Heart right ventricle (tissue), 16 donors: ENCODE measurements at regions not wholly inside any gene's neighbourhood (a gene's known extent, or its start where the extent isn't known, plus 50 kb on each side); places are given as distances from the start of the nearest gene placed in this dataset.

Experiments used
- ATAC-seq, 8 donors: fragments of 200-7000 bp; cut with Tn5 transposase; one replicate each; pipeline ENCODE4 v1.9.1; 2020; ENCODE audit warnings: mild to moderate bottlenecking in 8 of 8, moderate library complexity in 8 of 8, moderate number of reproducible peaks in 1 of 8
- DNase-seq, 2 donors: peaks; one replicate each; pipeline ENCODE4 v3.0.0-alpha.2; 2020
- H3K27ac ChIP-seq, 10 donors: fragments of 200-600 bp; sonication (generic) in 2 of 10; one replicate each; pipeline versions ENCODE4 v1.5.0 to v1.8.0; 2020 to 2022; ENCODE audit warnings: mild to moderate bottlenecking in 3 of 10
- H3K27me3 ChIP-seq, 7 donors: fragments of 200-600 bp; one replicate each; pipeline ENCODE4 v1.8.0; 2021 to 2022; ENCODE audit warnings: mild to moderate bottlenecking in 2 of 7
- H3K36me3 ChIP-seq, 9 donors: fragments of 200-600 bp; sonication (generic) in 1 of 9; one replicate each; pipeline versions ENCODE4 v1.5.0 to v1.8.0; 2020 to 2022; ENCODE audit warnings: mild to moderate bottlenecking in 2 of 9
- H3K4me1 ChIP-seq, 9 donors: fragments of 200-600 bp; sonication (generic) in 1 of 9; one replicate each; pipeline versions ENCODE4 v1.5.0 to v1.8.0; 2020 to 2022; ENCODE audit warnings: mild to moderate bottlenecking in 4 of 9
- H3K4me3 ChIP-seq, 10 donors: fragments of 200-600 bp; sonication (generic) in 2 of 10; one replicate each; pipeline versions ENCODE4 v1.5.0 to v1.8.0; 2020 to 2022; ENCODE audit warnings: mild to moderate bottlenecking in 7 of 10, moderate library complexity in 2 of 10
- H3K9me3 ChIP-seq, 11 donors: fragments of 200-600 bp in 10 of 11; sonication (generic) in 2 of 11; one replicate each; pipeline versions ENCODE4 v1.5.0 to v1.8.0; 2013 to 2022; ENCODE audit warnings: mild to moderate bottlenecking in 2 of 11, control low read depth in 1 of 11, moderate library complexity in 1 of 11
- CTCF ChIP-seq, 9 donors: fragments of 200-600 bp; sonication (generic) in 2 of 9; IDR thresholded peaks; one replicate each; pipeline versions ENCODE4 v1.5.0 to v1.8.0; 2021 to 2022; ENCODE audit warnings: antibody characterized with exemption in 9 of 9, mild to moderate bottlenecking in 5 of 9, moderate library complexity in 1 of 9
- WGBS, 2 donors: extraction: QIAGEN DNeasy Blood & Tissue Kit; methylation state at CpG; one replicate each; pipeline ENCODE4 v1.1.7; 2013; ENCODE audit warnings: inconsistent platforms in 1 of 2; 5-methylcytosine and 5-hydroxymethylcytosine counted together
- intact Hi-C, 10 donors: fragments of 100-400 bp; cut with DNase I; formaldehyde crosslinking; loops; one replicate each; pipeline versions ENCODE4 v1.11.1 to v1.14.2; 2022
- donor health status: Arrhythmogenic right ventricular cardiomyopathy.
- donor health status: ischemic (EF 13 %, LVEDD 7.1; RV severe dilation, severe dysfunction).
- donor health status: healthy with polysubstance abuse.
- donor health status: DM: no; HTN: yes; CAD: no.
- donor health status: DM: no; HTN: no; CAD: no.
- donor health status: ischemic (EF 25% LVEDD 6.9; RV normal size, moderate dysfunction).
- donor health status: ischemic (EF 25% LVEDD 5.7; RV mildly dilated, moderate dysfunction).
- donor health status: healthy.
- donor health status: DM: yes; HTN: yes; CAD: no.
- donor health status: Ischemic cardiomyopathy.
- donor health status: ischemic (EF 35%, LVEDD 5.7; RV mildly dilated, moderate dysfunction).
- donor health status: nonischemic (EF 11% LVEDD 7.7; RV severe dilation, severe dysfunction).
- donor health status: DM: yes; HTN: yes; CAD: no.
- donor health status: PGD.
- donor health status: ischemic (EF 29% LVEDD 5.4; RV normal size, mild dysfunction).
- donor health status: nonischemic (EF 23%, LVEDD 6.1; RV moderate dilation, normal function).

DNA sequence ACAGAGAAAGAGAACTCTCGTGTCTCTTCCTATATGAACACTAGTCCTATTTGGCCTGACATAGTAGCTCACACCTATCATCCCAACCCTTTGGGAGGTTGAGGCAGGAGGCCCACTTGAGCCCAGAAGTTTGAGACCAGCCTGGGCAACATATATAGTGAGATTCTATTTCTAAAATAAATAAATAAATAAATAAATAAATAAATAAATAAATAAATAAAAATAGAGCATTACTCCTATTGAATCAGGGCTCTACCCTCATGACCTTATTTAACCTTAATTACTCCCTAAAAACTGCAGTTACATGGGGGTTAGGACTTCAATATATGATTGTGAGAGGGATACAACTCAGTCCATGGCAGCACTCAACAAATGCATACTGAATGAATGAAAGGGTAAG is 61.2 kb upstream of the GSC start:
- DNase-seq (no peak), ATAC-seq (no peak)
- Histone ChIP-seq H3K4me1 (peaks cover 0 to 12% (median 8%) of the 10 kb centered on the region in 9 donors), H3K27ac (no peak overlapping the region), H3K27me3 (no peaks in the 10 kb centered on the region), H3K36me3 (no peaks in the 10 kb centered on the region), H3K4me3 (no peak overlapping the region), H3K9me3 (peaks cover 0 to 14% (median 0%) of the 10 kb centered on the region in 11 donors)
- no peak for TF ChIP-seq CTCF (IDR thresholded peaks at IDR 0.05)
- WGBS, 2 donors, result 39 to 54% methylated on average over 1 of the region's 1 CpG
- intact Hi-C loops, result no loop called here

DNA sequence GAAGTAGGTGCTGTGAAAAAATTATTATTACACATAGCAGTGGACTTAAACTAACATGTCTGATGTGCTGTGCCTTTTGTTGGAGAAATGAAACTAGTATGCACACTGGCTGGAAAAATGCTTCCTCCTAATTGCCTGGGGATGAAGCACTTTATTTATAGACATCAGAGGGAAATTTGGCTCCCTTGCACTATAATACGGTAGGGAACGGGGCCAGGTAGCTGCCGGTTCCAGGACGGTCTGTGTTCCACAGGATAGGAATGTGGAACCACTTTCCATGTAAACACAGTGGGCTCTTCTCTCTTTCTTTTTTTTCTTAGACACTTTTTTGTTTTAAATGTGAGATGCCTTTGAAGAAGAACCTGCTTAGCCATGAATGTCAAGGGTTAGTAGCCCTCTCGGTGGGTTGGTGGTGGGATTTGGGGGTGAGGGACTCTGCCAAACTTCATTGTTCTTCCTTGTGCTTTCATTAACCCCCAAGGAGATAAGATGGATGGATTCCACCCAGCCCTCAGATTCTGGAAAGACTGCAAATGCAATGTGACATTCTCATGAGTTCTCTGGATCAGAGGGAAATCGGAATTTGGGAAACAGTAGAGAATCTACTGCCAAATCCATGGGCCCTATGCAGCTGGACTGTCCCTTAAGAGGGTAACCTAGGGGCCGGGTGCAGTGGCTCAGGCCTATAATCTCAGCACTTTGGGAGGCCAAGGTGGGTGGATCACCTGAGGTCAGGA is 58.0 kb upstream of the GSC start:
- Histone ChIP-seq H3K9me3 (peaks cover 0 to 10% (median 0%) of the 10 kb centered on the region in 11 donors), H3K27ac (peak overlapping the region in 1 of 10 donors; percentile 44), H3K4me1 (peaks cover 0 to 12% (median 8%) of the 10 kb centered on the region in 9 donors), H3K4me3 (no peak overlapping the region), H3K36me3 (no peaks in the 10 kb centered on the region), H3K27me3 (peaks cover 0 to 5% (median 0%) of the 10 kb centered on the region in 7 donors)
- DNase-seq (peak; percentile 27 to 35), ATAC-seq (peak; percentile 72 to 94 (median 84))
- WGBS, 2 donors, result 30 to 40% methylated on average over 7 of the region's 7 CpGs
- no peak for TF ChIP-seq CTCF (IDR thresholded peaks at IDR 0.05)
- intact Hi-C loops, result no loop called here

DNA sequence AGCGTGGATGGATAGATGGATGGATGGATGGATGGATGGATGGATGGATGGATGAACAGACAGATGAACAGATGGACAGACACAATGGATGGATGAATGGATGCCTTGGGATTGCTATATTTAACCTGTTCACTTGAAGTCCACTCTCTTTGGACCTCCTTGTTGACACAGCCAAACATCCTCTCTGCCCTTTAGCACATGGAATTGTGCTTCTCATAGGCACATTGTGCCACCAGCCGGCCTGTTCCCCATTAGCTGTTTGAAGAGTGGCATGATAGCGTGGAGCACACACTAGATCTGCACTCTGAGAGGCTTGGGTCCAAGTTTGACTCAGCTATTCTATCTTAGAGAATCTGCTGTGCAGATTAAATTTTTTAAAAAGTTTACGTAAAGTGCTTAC is 56.9 kb upstream of the GSC start:
- intact Hi-C loops, result no loop called here
- Histone ChIP-seq H3K9me3 (peaks cover 0 to 10% (median 0%) of the 10 kb centered on the region in 11 donors), H3K4me1 (peaks cover 0 to 12% (median 8%) of the 10 kb centered on the region in 9 donors), H3K4me3 (no peak overlapping the region), H3K27me3 (peaks cover 0 to 16% (median 0%) of the 10 kb centered on the region in 7 donors), H3K36me3 (no peaks in the 10 kb centered on the region), H3K27ac (no peak overlapping the region)
- DNase-seq (no peak), ATAC-seq (no peak)
- TF ChIP-seq CTCF (IDR thresholded peaks at IDR 0.05), result no peak
- WGBS, 2 donors, result 84 to 90% methylated on average over 4 of the region's 4 CpGs

GRCh38 chr14:94823556-94824341 is 53.8 kb upstream of the GSC start:
- Histone ChIP-seq H3K9me3 (peaks cover 0 to 17% (median 0%) of the 10 kb centered on the region in 11 donors), H3K36me3 (no peaks in the 10 kb centered on the region), H3K4me3 (no peak overlapping the region), H3K27me3 (peaks cover 0 to 27% (median 0%) of the 10 kb centered on the region in 7 donors), H3K27ac (no peak overlapping the region), H3K4me1 (peaks cover 0 to 12% (median 8%) of the 10 kb centered on the region in 9 donors)
- ATAC-seq, result no peak
- intact Hi-C loops, result no loop called here
- no peak for DNase-seq
- 65% methylated on average over 8 of the region's 8 CpGs for WGBS, 2 donors
- no peak for TF ChIP-seq CTCF (IDR thresholded peaks at IDR 0.05)
